Fibroblast of lung (primary cell): ENCODE measurements at regions not wholly inside any gene's neighbourhood (a gene's known extent, or its start where the extent isn't known, plus 50 kb on each side); places are given as distances from the start of the nearest gene placed in this dataset.

Experiments used
- CTCF ChIP-seq, 2 donors: IDR thresholded peaks in 1 of 2; conservative IDR thresholded peaks in 1 of 2; 1 replicate in 1 of 2; 2 replicates in 1 of 2; pipeline ENCODE4 v1.5.1; 2011 to 2012; ENCODE audit warnings: low read length in 2 of 2, control low read depth in 1 of 2, inconsistent platforms in 1 of 2, low read depth in 1 of 2, mild to moderate bottlenecking in 1 of 2
- EZH2 ChIP-seq: IDR thresholded peaks from 2 replicates; pipeline ENCODE4 v1.5.1; 2012; ENCODE audit warnings: low read length, control low read depth, mild to moderate bottlenecking; ENCODE audit errors: missing control alignments

- TF ChIP-seq CTCF (conservative IDR thresholded peaks at IDR 0.05 in 1 of 2, IDR thresholded peaks at IDR 0.05 in 1 of 2; ENCODE audit: low read depth in 1 of 2, low read length in 2 of 2) = no peak
- TF ChIP-seq EZH2 = no peak
Measured at GRCh38 chr13:79185580-79185979, 220.5 kb downstream of the RBM26 start.
